HG03469 (cell line): ENCODE measurements at regions not wholly inside any gene's neighbourhood (a gene's known extent, or its start where the extent isn't known, plus 50 kb on each side); places are given as distances from the start of the nearest gene placed in this dataset.
"Not testable (repeated sequence)": the region's sequence is repeated elsewhere in the genome, so short reads cannot be mapped to it uniquely, and the experiment has no call there.

Source experiments
- ATAC-seq: cut with Tn5 transposase; IDR thresholded peaks from one replicate; pipeline ENCODE4 v1.9.1; 2021; ENCODE audit warnings: mild to moderate bottlenecking, moderate library complexity, moderate number of reproducible peaks; ENCODE audit not compliant: unreplicated experiment

DNA sequence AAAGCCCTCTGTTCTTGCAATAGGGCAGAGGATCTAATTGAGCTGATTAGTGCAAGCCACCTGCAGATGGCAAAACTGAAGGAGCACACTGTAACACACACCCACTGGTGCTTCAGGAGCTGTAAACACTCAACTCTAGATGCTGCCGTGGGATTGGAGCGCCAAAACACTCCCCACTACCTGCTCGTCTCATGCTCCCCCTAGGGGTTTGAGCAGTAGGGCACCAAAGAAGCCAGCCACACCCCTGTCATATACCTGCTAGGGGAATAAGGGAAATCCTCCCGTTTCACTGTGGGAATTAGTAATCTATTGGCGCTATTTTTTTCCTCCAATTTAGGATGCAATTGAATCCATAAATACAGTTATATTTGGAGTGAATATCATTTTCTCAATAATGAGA, 360.2 kb downstream of the GLUD2 start:
- no peak for ATAC-seq

GRCh38 chrX:121431514-121431913, 384.1 kb downstream of the GLUD2 start:
- not testable (repeated sequence) for ATAC-seq

DNA sequence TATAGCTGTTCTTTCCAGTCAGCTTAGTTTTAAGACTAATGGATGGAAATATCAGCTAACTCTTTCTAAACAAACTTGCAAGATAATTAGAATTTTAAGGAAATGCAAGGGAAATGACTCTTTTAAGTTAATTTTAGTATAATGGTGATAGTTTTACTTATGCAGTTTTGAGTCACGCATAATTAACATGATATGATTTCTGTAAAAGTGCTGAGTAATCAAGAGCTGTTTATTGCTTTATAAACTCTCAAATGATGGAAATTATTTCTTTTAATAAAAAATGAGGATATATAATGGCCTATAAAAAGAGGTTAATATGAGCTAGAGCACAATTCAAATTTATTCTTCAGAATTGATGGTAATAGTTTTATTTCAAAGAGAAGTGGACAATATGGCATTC, 385.9 kb downstream of the GLUD2 start:
- no peak for ATAC-seq

- not testable (repeated sequence) for ATAC-seq
Measured at GRCh38 chrX:121437666-121438065, 390.3 kb downstream of the GLUD2 start.

DNA sequence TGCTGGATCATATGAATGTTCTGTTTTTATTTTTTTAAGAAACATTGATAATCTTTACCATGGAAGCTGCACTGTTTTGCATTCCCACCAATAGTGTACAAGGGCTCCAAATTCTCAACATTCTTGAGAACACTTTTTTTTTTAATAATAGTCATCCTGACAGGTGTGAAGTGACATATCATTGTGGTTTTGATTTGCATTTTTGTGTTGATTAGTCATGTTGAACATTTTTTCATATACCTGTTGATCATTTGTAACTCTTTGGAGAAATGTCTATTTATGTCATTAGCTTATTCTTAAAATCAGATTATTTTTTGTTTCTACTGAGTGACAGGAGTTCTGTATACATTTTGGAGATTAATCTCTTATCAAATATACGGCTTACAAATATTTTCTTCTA, 408.5 kb downstream of the GLUD2 start:
- ATAC-seq: peak; percentile 38

- peak; percentile 95 for ATAC-seq
Measured at GRCh38 chrX:121456315-121456714, 408.9 kb downstream of the GLUD2 start.

DNA sequence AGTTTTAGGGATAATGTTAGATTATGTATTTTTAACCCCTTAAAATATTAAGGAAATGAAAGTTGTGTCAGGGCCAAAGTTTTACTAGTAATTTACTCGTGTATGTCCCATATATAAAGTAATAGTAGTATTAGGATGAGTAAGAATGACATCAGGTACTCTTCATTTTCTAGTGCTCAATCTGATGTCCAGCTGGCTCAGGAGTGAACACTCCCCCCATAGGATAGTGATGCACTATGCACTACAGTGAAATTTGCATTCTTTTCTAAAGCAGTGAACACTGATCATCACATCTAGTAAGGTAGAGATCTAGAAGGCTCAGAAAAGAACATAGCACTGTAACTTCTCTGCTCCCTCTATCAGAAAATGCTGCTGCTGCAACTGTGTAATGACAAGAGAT, 409.7 kb downstream of the GLUD2 start:
- ATAC-seq: no peak

- ATAC-seq: no peak
Measured at GRCh38 chrX:121479406-121479805, 432.0 kb downstream of the GLUD2 start.

DNA sequence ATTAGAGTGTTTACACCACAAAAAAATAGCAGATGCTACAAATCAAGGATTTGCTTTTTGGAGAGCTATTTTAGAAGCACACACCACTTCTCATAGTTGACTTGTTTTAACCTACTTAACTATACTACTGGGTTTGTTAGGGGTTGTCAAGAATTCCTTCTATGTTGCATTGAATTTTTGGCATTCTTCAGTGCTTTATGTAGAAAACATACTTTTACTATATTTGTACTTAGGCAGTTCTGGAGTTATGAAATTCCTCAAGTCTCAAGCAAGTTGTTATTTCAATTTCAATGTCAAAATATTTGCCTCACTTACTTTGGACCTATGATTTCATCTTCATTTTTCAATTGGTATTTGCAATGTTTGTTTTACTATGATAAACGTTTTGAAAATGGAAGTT, 449.6 kb downstream of the GLUD2 start:
- ATAC-seq: no peak

- ATAC-seq: no peak
Measured at GRCh38 chrX:121504153-121504552, 456.7 kb downstream of the GLUD2 start.

DNA sequence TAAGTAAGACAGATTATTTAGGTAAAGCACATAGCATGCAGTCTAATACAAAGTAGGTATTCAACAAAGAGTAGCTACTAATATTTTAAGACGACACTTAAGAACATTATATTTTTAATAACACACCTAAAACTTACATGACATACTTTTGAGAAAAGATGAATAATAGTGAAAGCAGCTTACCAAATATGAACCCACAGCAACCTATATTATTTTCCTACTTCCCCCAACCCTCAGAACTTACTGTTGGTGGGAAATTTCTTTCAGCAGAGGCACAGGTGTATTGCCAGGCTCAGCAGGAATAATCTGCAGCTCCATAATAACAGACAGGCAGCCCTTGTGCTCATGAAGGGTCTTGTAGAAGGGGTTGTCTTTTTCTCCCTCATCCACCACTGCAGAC, 498.9 kb downstream of the GLUD2 start:
- ATAC-seq: no peak

DNA sequence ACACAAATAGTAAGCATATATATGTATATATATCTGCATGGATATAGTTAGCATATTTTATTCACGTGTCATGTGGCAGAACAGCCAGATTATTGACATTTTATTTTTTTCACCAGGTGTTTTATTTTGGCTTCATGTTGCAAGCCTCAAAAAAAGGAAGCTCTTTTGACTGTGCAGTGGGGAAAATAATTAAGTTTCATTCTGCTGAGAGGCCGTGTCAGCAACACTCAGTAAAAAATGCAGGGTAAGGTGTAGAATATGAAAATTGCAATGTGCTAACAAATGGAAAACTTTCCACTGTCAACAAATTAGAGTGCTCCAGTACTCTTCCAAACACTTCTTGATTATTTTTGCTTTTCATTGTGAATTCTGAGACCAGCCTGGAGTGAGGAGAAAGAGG, 511.5 kb downstream of the GLUD2 start:
- no peak for ATAC-seq

GRCh38 chrX:121562616-121563015, 515.2 kb downstream of the GLUD2 start:
- no peak for ATAC-seq

DNA sequence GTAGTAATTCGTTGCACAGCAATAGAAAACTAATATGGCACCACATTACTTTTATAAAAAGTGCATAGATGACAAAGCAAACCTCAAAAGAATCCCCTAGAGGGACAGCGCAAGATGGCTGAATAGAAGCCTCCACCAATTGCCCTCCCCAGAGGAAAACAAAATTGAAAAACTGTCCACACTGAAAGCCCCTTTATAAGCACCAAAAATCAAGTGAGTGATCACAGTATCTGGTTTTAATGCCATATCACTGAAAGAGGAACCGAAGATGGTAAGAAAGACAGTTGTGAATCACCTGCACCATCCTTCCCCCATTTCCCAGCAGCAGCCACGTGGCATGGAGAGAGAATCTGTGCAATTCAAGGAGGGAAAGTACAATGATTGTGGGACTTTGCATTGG, 522.2 kb downstream of the GLUD2 start:
- ATAC-seq: peak; percentile 71

DNA sequence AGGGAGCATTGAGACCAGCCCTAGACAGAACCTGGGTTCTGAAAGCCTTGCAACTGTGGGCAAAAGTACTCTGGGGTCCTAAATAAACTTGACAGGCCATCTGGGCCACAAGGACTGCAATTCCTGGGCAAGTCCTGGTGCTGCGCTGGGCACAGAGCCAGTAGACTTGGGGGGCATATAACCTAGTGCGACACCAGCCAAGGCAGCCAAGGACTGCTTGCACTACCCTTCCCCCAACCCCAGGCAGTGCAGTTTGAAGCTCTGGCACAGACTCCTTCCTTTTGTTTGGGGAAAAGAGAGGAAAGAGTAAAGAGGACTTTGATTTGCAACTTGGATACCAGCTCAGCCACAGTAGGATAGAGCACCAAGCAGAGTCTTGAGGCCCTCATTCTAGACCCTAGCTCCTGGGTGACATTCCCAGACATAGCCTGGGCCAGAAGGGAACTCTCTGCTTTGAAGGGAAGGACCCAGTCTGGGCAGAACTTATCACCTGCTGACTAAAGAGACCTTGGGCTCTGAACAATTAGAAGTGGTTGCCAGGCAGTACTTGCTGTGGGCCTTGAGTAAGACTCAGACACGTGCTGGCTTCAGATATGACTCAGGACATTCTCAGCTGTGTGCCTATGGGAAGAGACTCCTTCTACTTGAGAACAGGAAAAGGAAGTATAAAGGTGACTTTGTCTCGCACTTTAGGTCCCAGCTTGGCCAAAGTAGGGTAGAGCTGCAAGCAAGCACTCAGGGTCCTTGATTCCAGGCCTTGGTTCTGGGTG, 522.8 kb downstream of the GLUD2 start:
- ATAC-seq: peak; percentile 64

DNA sequence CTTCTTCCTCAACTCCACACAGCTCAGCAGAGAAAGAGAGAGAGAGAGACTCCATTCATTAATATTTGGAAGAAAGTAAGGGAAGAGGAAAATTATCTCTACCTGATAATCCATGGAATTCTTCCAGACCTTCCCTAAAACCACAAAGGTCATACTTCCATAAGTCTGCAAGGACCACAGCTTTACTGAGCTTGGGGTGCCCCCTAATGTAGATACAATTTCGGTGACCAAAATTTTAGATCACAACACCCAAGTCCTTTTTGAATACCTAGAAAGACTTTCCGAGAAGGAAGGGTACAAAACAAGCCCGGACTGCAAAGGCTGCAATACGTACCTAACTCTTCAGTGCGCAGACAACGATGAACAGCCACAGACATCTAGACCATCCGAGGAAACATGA, 523.9 kb downstream of the GLUD2 start:
- ATAC-seq: no peak

- ATAC-seq: not testable (repeated sequence)
Measured at GRCh38 chrX:121574384-121574783, 527.0 kb downstream of the GLUD2 start.

- no peak for ATAC-seq
Measured at GRCh38 chrX:121579016-121579760, 531.8 kb downstream of the GLUD2 start.

DNA sequence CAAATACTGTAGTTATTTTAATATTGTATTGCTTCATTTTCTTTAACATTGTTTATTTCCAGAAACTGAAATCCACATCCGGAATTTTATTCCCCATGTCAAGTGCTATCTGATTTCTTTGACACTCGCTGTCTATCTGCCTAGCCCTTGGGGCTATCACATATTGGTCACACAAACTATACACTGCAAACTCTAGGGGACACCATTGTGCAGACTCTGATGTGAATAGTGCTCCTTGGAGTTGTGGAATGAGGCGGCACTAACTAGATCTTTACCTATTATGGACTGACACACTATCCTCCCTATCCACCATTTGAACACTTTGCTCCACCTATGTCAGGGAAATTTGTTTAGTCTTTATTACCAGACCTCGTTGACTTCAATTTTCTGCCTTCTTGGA, 534.5 kb downstream of the GLUD2 start:
- no peak for ATAC-seq

GRCh38 chrX:121585626-121586025, 538.2 kb downstream of the GLUD2 start:
- ATAC-seq: no peak

- ATAC-seq: no peak
Measured at GRCh38 chrX:121592884-121593283, 545.5 kb downstream of the GLUD2 start.

DNA sequence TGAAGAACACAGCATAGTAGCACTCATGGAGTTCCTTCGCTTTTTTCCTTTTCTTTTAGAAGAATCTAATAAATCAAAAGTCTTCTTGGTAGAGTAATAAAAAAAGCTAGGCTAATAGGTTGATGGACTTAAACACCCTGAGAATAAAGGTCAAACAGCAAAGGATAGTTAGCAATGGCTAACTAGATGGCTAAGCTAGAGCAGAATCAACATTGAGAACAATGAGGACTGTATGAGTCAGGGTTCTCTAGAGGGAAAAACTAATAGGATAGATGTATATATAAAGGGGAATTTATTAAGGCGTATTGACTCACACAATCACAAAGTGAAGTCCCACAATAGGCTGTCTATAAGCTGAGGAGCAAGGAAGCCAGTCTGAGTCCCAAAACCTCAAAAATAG, 550.9 kb downstream of the GLUD2 start:
- no peak for ATAC-seq
